Osteoblast (primary cell): ENCODE measurements at regions not wholly inside any gene's neighbourhood (a gene's known extent, or its start where the extent isn't known, plus 50 kb on each side); places are given as distances from the start of the nearest gene placed in this dataset.
"Not testable (repeated sequence)": the region's sequence is repeated elsewhere in the genome, so short reads cannot be mapped to it uniquely, and the experiment has no call there.

ENCODE experiments used
- DNase-seq: peaks from one replicate; pipeline ENCODE4 v3.0.0; 2011; ENCODE audit warnings: low spot score, mixed read lengths; ENCODE audit not compliant: insufficient read length; ENCODE audit errors: missing footprints
- H2AFZ ChIP-seq: 2 replicates; pipeline ENCODE4 v1.6.0; 2011; ENCODE audit warnings: mild to moderate bottlenecking, low read length
- H3K27ac ChIP-seq: 2 replicates; pipeline ENCODE4 v1.5.1; 2011; ENCODE audit warnings: mild to moderate bottlenecking, low read depth, low read length, moderate library complexity
- H3K27me3 ChIP-seq: 2 replicates; pipeline ENCODE4 v1.6.0; 2012; ENCODE audit warnings: mild to moderate bottlenecking, control low read depth, inconsistent platforms, low read length, moderate library complexity; ENCODE audit not compliant: insufficient read depth
- H3K36me3 ChIP-seq: 2 replicates; pipeline ENCODE4 v1.5.1; 2011; ENCODE audit warnings: mild to moderate bottlenecking, low read length, control low read depth, moderate library complexity; ENCODE audit not compliant: insufficient read depth
- H3K4me1 ChIP-seq: 2 replicates; pipeline ENCODE4 v1.5.1; 2011; ENCODE audit warnings: mild to moderate bottlenecking, low read length, control low read depth, moderate library complexity; ENCODE audit not compliant: insufficient read depth
- H3K4me2 ChIP-seq: 2 replicates; pipeline ENCODE4 v1.6.0; 2011; ENCODE audit warnings: mild to moderate bottlenecking, low read length; ENCODE audit not compliant: insufficient read depth
- H3K4me3 ChIP-seq: fragments of 200-600 bp; sonication (generic); 3 replicates; pipeline ENCODE4 v1.5.1; 2012; ENCODE audit warnings: mild to moderate bottlenecking, low read length, inconsistent platforms; ENCODE audit not compliant: insufficient read depth
- H3K79me2 ChIP-seq: 2 replicates; pipeline ENCODE4 v1.6.0; 2012; ENCODE audit warnings: mild to moderate bottlenecking, low read length, control low read depth, inconsistent platforms; ENCODE audit not compliant: insufficient read depth
- H3K9me3 ChIP-seq: 2 replicates; pipeline ENCODE4 v1.5.1; 2011; ENCODE audit warnings: low read depth, low read length, control low read depth
- H4K20me1 ChIP-seq: 2 replicates; pipeline ENCODE4 v1.6.0; 2012; ENCODE audit warnings: mild to moderate bottlenecking, low read length, control low read depth; ENCODE audit not compliant: insufficient read depth
- TF ChIP-seq, protein P1 (sequence below): IDR thresholded peaks from 2 replicates; pipeline ENCODE4 v1.5.1; 2011; ENCODE audit warnings: mild to moderate bottlenecking, low read depth, low read length, moderate library complexity; ENCODE audit errors: extremely low read depth

DNA sequence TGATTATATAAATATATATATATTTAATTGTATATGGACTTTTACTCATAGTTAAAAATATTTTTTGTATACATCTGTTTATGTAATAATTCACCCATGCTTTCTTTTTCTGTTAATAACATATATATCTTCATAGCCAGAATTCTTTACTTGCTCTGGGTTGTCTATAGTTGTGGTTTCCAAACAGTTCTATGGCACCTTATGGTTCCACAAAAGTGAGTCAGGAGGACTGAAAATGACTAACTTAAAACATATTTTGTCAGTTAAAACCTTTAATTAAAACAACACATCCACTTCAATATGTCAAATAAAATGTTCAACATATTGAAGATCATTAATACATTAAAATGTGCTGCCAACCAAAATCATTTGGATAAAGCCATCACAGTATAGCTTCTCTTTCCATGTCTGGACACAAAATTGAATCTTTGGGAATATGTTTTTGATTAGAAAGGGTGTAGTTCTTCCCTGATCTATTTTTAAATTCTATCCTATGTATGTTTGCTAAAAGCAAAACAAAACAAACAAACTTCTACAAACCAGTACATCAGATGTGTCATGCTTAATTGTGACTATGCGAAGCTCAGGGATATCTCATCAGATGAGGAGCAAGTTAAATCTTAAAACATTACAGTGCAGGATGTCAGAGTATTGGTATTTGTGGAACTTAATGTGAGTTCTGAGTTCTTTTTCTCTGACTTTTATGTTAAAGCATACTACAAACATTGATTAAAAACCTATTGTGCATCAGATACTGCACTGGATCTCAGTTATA lies 1488.4 kb upstream of the TENM4 start:
- no peak overlapping the region for H3K4me3 ChIP-seq
- no peak for DNase-seq
- H3K27ac ChIP-seq: no peak overlapping the region
- no peaks in the 10 kb centered on the region for H3K9me3 ChIP-seq
- no peaks in the 10 kb centered on the region for H3K27me3 ChIP-seq
- no peaks in the 10 kb centered on the region for H3K36me3 ChIP-seq
- H2AFZ ChIP-seq: no peak overlapping the region
- H4K20me1 ChIP-seq: no peaks in the 10 kb centered on the region
- no peaks in the 10 kb centered on the region for H3K79me2 ChIP-seq
- H3K4me2 ChIP-seq: no peak overlapping the region
- H3K4me1 ChIP-seq: no peaks in the 10 kb centered on the region
- TF ChIP-seq, protein P1, sequence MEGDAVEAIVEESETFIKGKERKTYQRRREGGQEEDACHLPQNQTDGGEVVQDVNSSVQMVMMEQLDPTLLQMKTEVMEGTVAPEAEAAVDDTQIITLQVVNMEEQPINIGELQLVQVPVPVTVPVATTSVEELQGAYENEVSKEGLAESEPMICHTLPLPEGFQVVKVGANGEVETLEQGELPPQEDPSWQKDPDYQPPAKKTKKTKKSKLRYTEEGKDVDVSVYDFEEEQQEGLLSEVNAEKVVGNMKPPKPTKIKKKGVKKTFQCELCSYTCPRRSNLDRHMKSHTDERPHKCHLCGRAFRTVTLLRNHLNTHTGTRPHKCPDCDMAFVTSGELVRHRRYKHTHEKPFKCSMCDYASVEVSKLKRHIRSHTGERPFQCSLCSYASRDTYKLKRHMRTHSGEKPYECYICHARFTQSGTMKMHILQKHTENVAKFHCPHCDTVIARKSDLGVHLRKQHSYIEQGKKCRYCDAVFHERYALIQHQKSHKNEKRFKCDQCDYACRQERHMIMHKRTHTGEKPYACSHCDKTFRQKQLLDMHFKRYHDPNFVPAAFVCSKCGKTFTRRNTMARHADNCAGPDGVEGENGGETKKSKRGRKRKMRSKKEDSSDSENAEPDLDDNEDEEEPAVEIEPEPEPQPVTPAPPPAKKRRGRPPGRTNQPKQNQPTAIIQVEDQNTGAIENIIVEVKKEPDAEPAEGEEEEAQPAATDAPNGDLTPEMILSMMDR: no peak

DNA sequence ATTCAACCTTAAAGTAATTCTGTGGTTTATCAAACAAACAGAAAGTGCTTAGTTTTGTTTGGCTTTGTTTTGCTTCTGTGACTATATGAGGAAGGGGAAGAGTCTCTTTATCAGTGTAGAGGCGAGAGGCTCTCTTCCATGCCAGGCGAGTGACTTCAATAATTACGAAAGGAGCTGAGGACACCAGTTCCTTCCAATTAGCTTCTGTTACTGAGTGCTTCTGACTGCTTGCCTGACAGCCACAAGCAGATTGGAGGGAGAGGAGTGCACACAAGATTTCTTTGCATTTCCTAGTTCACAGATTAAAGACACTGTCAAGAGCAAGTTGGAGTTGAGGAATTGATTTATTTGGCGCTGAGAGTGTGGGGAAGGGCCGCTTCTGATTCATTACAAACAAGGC lies 1484.5 kb upstream of the TENM4 start:
- no peaks in the 10 kb centered on the region for H3K27me3 ChIP-seq
- H3K27ac ChIP-seq: no peak overlapping the region
- no peak overlapping the region for H3K4me2 ChIP-seq
- no peak overlapping the region for H3K4me3 ChIP-seq
- no peaks in the 10 kb centered on the region for H3K36me3 ChIP-seq
- no peaks in the 10 kb centered on the region for H3K79me2 ChIP-seq
- no peaks in the 10 kb centered on the region for H3K9me3 ChIP-seq
- no peak for DNase-seq
- H4K20me1 ChIP-seq: no peaks in the 10 kb centered on the region
- TF ChIP-seq, protein P1: no peak
- no peak overlapping the region for H2AFZ ChIP-seq
- no peaks in the 10 kb centered on the region for H3K4me1 ChIP-seq

DNA sequence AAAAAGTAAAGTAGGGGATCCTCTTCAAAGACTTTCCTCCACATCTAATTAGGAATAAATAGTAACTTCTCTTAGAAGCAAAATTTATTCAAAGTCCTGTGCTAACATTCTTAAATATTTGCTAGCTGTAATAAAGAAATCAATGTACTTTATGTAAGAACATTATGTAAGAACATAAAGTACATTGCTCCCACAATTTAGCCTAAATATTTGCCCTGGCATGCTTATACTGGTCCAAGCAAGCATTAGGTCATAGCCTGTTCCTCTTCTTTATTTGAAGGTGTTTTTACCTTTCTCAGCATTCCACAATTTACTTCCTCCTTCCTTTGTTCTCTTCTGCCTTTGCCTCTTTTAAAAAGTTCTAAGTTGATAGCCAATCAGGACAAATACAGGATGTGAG lies 1480.5 kb upstream of the TENM4 start:
- not testable (repeated sequence) for H3K36me3 ChIP-seq, H3K27ac ChIP-seq, H3K4me2 ChIP-seq, H3K4me1 ChIP-seq, H2AFZ ChIP-seq, H3K9me3 ChIP-seq, H4K20me1 ChIP-seq, H3K79me2 ChIP-seq, H3K4me3 ChIP-seq, DNase-seq, H3K27me3 ChIP-seq

DNA sequence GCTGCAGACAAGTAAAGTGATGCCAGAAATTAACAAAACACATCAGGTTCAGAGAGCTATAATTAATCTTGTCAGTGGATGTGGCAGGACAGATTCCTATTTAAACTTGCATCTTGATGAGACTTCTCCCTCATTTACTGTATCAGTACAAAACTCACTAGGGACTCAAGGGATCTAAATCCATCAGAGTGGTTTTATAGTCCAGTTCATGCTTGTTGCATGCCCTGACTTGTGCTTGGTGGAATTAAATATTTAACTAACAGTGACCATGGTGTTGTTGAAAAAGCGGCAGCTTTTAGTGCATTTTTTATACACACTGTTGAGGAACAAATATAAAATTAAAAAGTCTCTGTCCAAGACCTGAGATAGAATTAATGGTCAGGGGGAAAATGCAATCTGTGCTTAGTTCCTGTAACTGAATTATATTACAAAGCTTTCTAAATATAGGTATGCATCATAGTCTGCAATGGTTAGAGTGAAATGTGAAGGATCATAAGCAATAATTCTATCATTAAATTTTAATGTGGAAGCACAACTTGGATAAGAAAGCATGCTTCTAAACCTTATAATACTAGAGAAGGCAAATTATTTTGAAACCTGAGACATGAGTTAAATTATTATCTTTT lies 1475.5 kb upstream of the TENM4 start:
- H3K4me3 ChIP-seq: no peak overlapping the region
- TF ChIP-seq, protein P1: no peak
- no peaks in the 10 kb centered on the region for H4K20me1 ChIP-seq
- no peak for DNase-seq
- no peaks in the 10 kb centered on the region for H3K9me3 ChIP-seq
- no peak overlapping the region for H3K27ac ChIP-seq
- no peak overlapping the region for H3K4me2 ChIP-seq
- H3K4me1 ChIP-seq: no peaks in the 10 kb centered on the region
- H3K36me3 ChIP-seq: no peaks in the 10 kb centered on the region
- H2AFZ ChIP-seq: no peak overlapping the region
- H3K27me3 ChIP-seq: no peaks in the 10 kb centered on the region
- no peaks in the 10 kb centered on the region for H3K79me2 ChIP-seq
